Lower leg skin (tissue), 4 donors: ENCODE measurements at regions not wholly inside any gene's neighbourhood (a gene's known extent, or its start where the extent isn't known, plus 50 kb on each side); places are given as distances from the start of the nearest gene placed in this dataset.

Experiments used
- DNase-seq, 2 donors: peaks; one replicate each; pipeline ENCODE4 v3.0.0-alpha.2; 2019; ENCODE audit warnings: low spot score in 2 of 2
- H3K4me3 ChIP-seq: fragments of 200-600 bp; sonication (generic); 2 replicates; pipeline ENCODE4 v1.5.1; 2017; ENCODE audit warnings: mild to moderate bottlenecking, low read depth; ENCODE audit not compliant: poor library complexity, severe bottlenecking
- CTCF ChIP-seq, 3 donors: fragments of 450-650 bp; IDR thresholded peaks; one replicate each; pipeline ENCODE4 v1.5.1; 2016; ENCODE audit warnings: antibody characterized with exemption in 3 of 3, mild to moderate bottlenecking in 3 of 3, moderate library complexity in 2 of 3
- POLR2A ChIP-seq, 2 donors: fragments of 450-650 bp; IDR thresholded peaks; one replicate each; pipeline ENCODE4 v1.6.1; 2016 to 2017; ENCODE audit warnings: antibody characterized with exemption in 2 of 2, mild to moderate bottlenecking in 1 of 2, moderate library complexity in 1 of 2
- WGBS, 2 donors: methylation state at CpG; one replicate each; pipeline ENCODE4 v1.1.5; 2018; 5-methylcytosine and 5-hydroxymethylcytosine counted together
- intact Hi-C: fragments of 100-400 bp; cut with DNase I; formaldehyde crosslinking; loops from one replicate; pipeline ENCODE4 v1.15.0; 2023; ENCODE audit warnings: low total_unique reads

- DNase-seq, result no peak
- TF ChIP-seq POLR2A (IDR thresholded peaks at IDR 0.05), result no peak
- TF ChIP-seq CTCF (IDR thresholded peaks at IDR 0.05), result no peak
- WGBS, 2 donors, result 54 to 58% methylated on average over 5 of the region's 5 CpGs
- H3K4me3 ChIP-seq, result no peak overlapping the region
- intact Hi-C loops, result no loop called here
Measured at GRCh38 chr1:221620437-221621384, 121.2 kb downstream of the DUSP10 start.

- H3K4me3 ChIP-seq, result no peak overlapping the region
- WGBS, 2 donors, result 72 to 80% methylated on average over 2 of the region's 2 CpGs
- no peak for TF ChIP-seq CTCF (IDR thresholded peaks at IDR 0.05)
- no peak for TF ChIP-seq POLR2A (IDR thresholded peaks at IDR 0.05)
- no peak for DNase-seq
- intact Hi-C loops, result no loop called here
Measured at GRCh38 chr1:221621683-221622082, 120.2 kb downstream of the DUSP10 start.

GRCh38 chr1:221622389-221622788 is 119.5 kb downstream of the DUSP10 start:
- no peak overlapping the region for H3K4me3 ChIP-seq
- no peak for DNase-seq
- TF ChIP-seq CTCF (IDR thresholded peaks at IDR 0.05), result no peak
- TF ChIP-seq POLR2A (IDR thresholded peaks at IDR 0.05), result no peak
- WGBS, 2 donors, result 72 to 75% methylated on average over 2 of the region's 2 CpGs
- intact Hi-C loops, result no loop called here

GRCh38 chr1:221625026-221625425 is 116.9 kb downstream of the DUSP10 start:
- H3K4me3 ChIP-seq, result no peak overlapping the region
- TF ChIP-seq POLR2A (IDR thresholded peaks at IDR 0.05), result no peak
- TF ChIP-seq CTCF (IDR thresholded peaks at IDR 0.05), result no peak
- DNase-seq, result no peak
- intact Hi-C loops, result no loop called here

GRCh38 chr1:221626041-221626440 is 115.8 kb downstream of the DUSP10 start:
- no peak for TF ChIP-seq POLR2A (IDR thresholded peaks at IDR 0.05)
- TF ChIP-seq CTCF (IDR thresholded peaks at IDR 0.05), result no peak
- intact Hi-C loops, result no loop called here
- no peak overlapping the region for H3K4me3 ChIP-seq
- DNase-seq, result no peak
- WGBS, 2 donors, result 78 to 84% methylated on average over 1 of the region's 1 CpG

- TF ChIP-seq CTCF (IDR thresholded peaks at IDR 0.05) (no peak), POLR2A (IDR thresholded peaks at IDR 0.05) (no peak)
- DNase-seq, result no peak
- H3K4me3 ChIP-seq, result no peak overlapping the region
- intact Hi-C loops, result no loop called here
Measured at GRCh38 chr1:221630236-221630635, 111.7 kb downstream of the DUSP10 start.
